ENCODE measurements at regions not wholly inside any gene's neighbourhood (a gene's known extent, or its start where the extent isn't known, plus 50 kb on each side); places are given as distances from the start of the nearest gene placed in this dataset.

- Histone ChIP-seq H3K4me2 (ENCODE audit: insufficient read depth, low read length) (no peak overlapping the region), H3K4me1 (ENCODE audit: insufficient read depth, low read length) (no peaks in the 10 kb centered on the region), H2AFZ (ENCODE audit: low read depth, low read length) (no peak overlapping the region), H3K27me3 (ENCODE audit: insufficient read depth, low read length, poor library complexity) (no peaks in the 10 kb centered on the region), H4K20me1 (ENCODE audit: insufficient read depth, low read length) (no peaks in the 10 kb centered on the region), H3K79me2 (ENCODE audit: insufficient read depth, low read length) (no peaks in the 10 kb centered on the region), H3K9me3 (ENCODE audit: insufficient read depth, low read length, severe bottlenecking) (no peaks in the 10 kb centered on the region), H3K9ac (ENCODE audit: low read depth, low read length) (no peak overlapping the region), H3K36me3 (ENCODE audit: insufficient read depth, low read length) (no peaks in the 10 kb centered on the region), H3K27ac (ENCODE audit: low read length) (no peak overlapping the region), H3K4me3 (ENCODE audit: low read depth in 1 of 2, low read length in 2 of 2) (no peak overlapping the region)
- TF ChIP-seq CTCF (IDR thresholded peaks at IDR 0.05; ENCODE audit: borderline replicate concordance, extremely low read depth, low read length, poor library complexity, severe bottlenecking) (no peak), EZH2 (IDR thresholded peaks at IDR 0.05; ENCODE audit: borderline replicate concordance, low read depth, low read length, severe bottlenecking) (no peak)
- DNase-seq: no peak
- ATAC-seq (ENCODE audit: insufficient read depth, low read depth): no peak
Observed at GRCh38 chr13:99752373-99752772, 219.2 kb downstream of the ZIC5 start.

GRCh38 chr13:99751517-99752199 lies 219.9 kb downstream of the ZIC5 start:
- H3K4me1 ChIP-seq (ENCODE audit: insufficient read depth, low read length): no peaks in the 10 kb centered on the region
- TF ChIP-seq CTCF (IDR thresholded peaks at IDR 0.05; ENCODE audit: borderline replicate concordance, extremely low read depth, low read length, poor library complexity, severe bottlenecking): no peak
- no peak for TF ChIP-seq EZH2 (IDR thresholded peaks at IDR 0.05; ENCODE audit: borderline replicate concordance, low read depth, low read length, severe bottlenecking)

GRCh38 chr13:99750951-99751350 lies 220.6 kb downstream of the ZIC5 start:
- Histone ChIP-seq H3K4me3 (ENCODE audit: low read depth in 1 of 2, low read length in 2 of 2) (no peak overlapping the region), H3K27me3 (ENCODE audit: insufficient read depth, low read length, poor library complexity) (no peaks in the 10 kb centered on the region), H3K36me3 (ENCODE audit: insufficient read depth, low read length) (no peaks in the 10 kb centered on the region), H3K4me2 (ENCODE audit: insufficient read depth, low read length) (no peak overlapping the region), H3K4me1 (ENCODE audit: insufficient read depth, low read length) (no peaks in the 10 kb centered on the region), H3K79me2 (ENCODE audit: insufficient read depth, low read length) (no peaks in the 10 kb centered on the region), H4K20me1 (ENCODE audit: insufficient read depth, low read length) (no peaks in the 10 kb centered on the region), H3K9me3 (ENCODE audit: insufficient read depth, low read length, severe bottlenecking) (no peaks in the 10 kb centered on the region), H2AFZ (ENCODE audit: low read depth, low read length) (no peak overlapping the region), H3K9ac (ENCODE audit: low read depth, low read length) (no peak overlapping the region), H3K27ac (ENCODE audit: low read length) (no peak overlapping the region)
- ATAC-seq (ENCODE audit: insufficient read depth, low read depth) (no peak), DNase-seq (no peak)
- TF ChIP-seq EZH2 (IDR thresholded peaks at IDR 0.05; ENCODE audit: borderline replicate concordance, low read depth, low read length, severe bottlenecking) (no peak), CTCF (IDR thresholded peaks at IDR 0.05; ENCODE audit: borderline replicate concordance, extremely low read depth, low read length, poor library complexity, severe bottlenecking) (no peak)

More at GRCh38 chr13:99751517-99752199, 219.9 kb downstream of the ZIC5 start:
- DNase-seq (no peak), ATAC-seq (ENCODE audit: insufficient read depth, low read depth) (no peak)
- Histone ChIP-seq H3K4me2 (ENCODE audit: insufficient read depth, low read length) (no peak overlapping the region), H3K9me3 (ENCODE audit: insufficient read depth, low read length, severe bottlenecking) (no peaks in the 10 kb centered on the region), H4K20me1 (ENCODE audit: insufficient read depth, low read length) (no peaks in the 10 kb centered on the region), H3K27ac (ENCODE audit: low read length) (no peak overlapping the region), H3K4me3 (ENCODE audit: low read depth in 1 of 2, low read length in 2 of 2) (no peak overlapping the region), H3K9ac (ENCODE audit: low read depth, low read length) (no peak overlapping the region), H3K79me2 (ENCODE audit: insufficient read depth, low read length) (no peaks in the 10 kb centered on the region), H3K27me3 (ENCODE audit: insufficient read depth, low read length, poor library complexity) (no peaks in the 10 kb centered on the region), H3K36me3 (ENCODE audit: insufficient read depth, low read length) (no peaks in the 10 kb centered on the region), H2AFZ (ENCODE audit: low read depth, low read length) (no peak overlapping the region)
